Activated CD8-positive, alpha-beta memory T cell treated with anti-CD3 and anti-CD28 coated beads for 24 hours (primary cell): ENCODE measurements at regions not wholly inside any gene's neighbourhood (a gene's known extent, or its start where the extent isn't known, plus 50 kb on each side); places are given as distances from the start of the nearest gene placed in this dataset.

Source experiments
- DNase-seq: peaks from one replicate; pipeline ENCODE4 v3.0.0-alpha.2; 2020

- no peak for DNase-seq
Observed at GRCh38 chr2:155748131-155748530, 584.4 kb downstream of the NR4A2 start.

GRCh38 chr2:155747531-155747930 is 585.0 kb downstream of the NR4A2 start:
- DNase-seq, result no peak

GRCh38 chr2:155733091-155733853 is 599.2 kb downstream of the NR4A2 start:
- DNase-seq, result no peak

GRCh38 chr2:155730804-155731203 is 601.7 kb downstream of the NR4A2 start:
- DNase-seq, result no peak

- DNase-seq, result no peak
Observed at GRCh38 chr2:155727187-155727895, 605.2 kb downstream of the NR4A2 start.

GRCh38 chr2:155722290-155722689 is 610.2 kb downstream of the NR4A2 start:
- DNase-seq, result no peak

GRCh38 chr2:155715705-155716104 is 616.8 kb downstream of the NR4A2 start:
- DNase-seq, result no peak

- DNase-seq, result no peak
Observed at GRCh38 chr2:155714983-155715382, 617.5 kb downstream of the NR4A2 start.

GRCh38 chr2:155708071-155708470 is 624.5 kb downstream of the NR4A2 start:
- no peak for DNase-seq

GRCh38 chr2:155703917-155704316 is 628.6 kb downstream of the NR4A2 start:
- no peak for DNase-seq

GRCh38 chr2:155703048-155703447 is 629.5 kb downstream of the NR4A2 start:
- no peak for DNase-seq

GRCh38 chr2:155701721-155702120 is 630.8 kb downstream of the NR4A2 start:
- no peak for DNase-seq

- no peak for DNase-seq
Observed at GRCh38 chr2:155696571-155696970, 636.0 kb downstream of the NR4A2 start.

- DNase-seq, result no peak
Observed at GRCh38 chr2:155695505-155695904, 637.0 kb downstream of the NR4A2 start.

- no peak for DNase-seq
Observed at GRCh38 chr2:155692856-155693255, 639.7 kb downstream of the NR4A2 start.

- no peak for DNase-seq
Observed at GRCh38 chr2:155692106-155692505, 640.4 kb downstream of the NR4A2 start.

GRCh38 chr2:155690785-155691184 is 641.7 kb downstream of the NR4A2 start:
- no peak for DNase-seq

GRCh38 chr2:155689791-155690190 is 642.7 kb downstream of the NR4A2 start:
- DNase-seq, result no peak

GRCh38 chr2:155687181-155687580 is 645.3 kb downstream of the NR4A2 start:
- no peak for DNase-seq

GRCh38 chr2:155679647-155680046 is 652.9 kb downstream of the NR4A2 start:
- DNase-seq, result no peak

- no peak for DNase-seq
Observed at GRCh38 chr2:155675920-155676319, 656.6 kb downstream of the NR4A2 start.

- DNase-seq, result no peak
Observed at GRCh38 chr2:155665704-155666103, 666.8 kb downstream of the NR4A2 start.

GRCh38 chr2:155663265-155663664 is 669.3 kb downstream of the NR4A2 start:
- DNase-seq, result no peak

GRCh38 chr2:155662224-155662623 is 670.3 kb downstream of the NR4A2 start:
- no peak for DNase-seq

GRCh38 chr2:155653176-155653575 is 679.3 kb downstream of the NR4A2 start:
- no peak for DNase-seq
